K562 (cell line): ENCODE measurements at regions not wholly inside any gene's neighbourhood (a gene's known extent, or its start where the extent isn't known, plus 50 kb on each side); places are given as distances from the start of the nearest gene placed in this dataset.

Source experiments
- GTF2A2 ChIP-seq: IDR thresholded peaks from 2 replicates; pipeline ENCODE4 v1.6.1; 2016; ENCODE audit warnings: mild to moderate bottlenecking, missing genetic modification characterization, missing compliant biosample characterization
- POLR2A ChIP-seq: fragments of 450-650 bp; conservative IDR thresholded peaks from 2 replicates; pipeline ENCODE4 v1.6.1; 2016
- POLR2AphosphoS5 ChIP-seq: IDR thresholded peaks from 2 replicates; pipeline ENCODE4 v1.6.1; 2011; ENCODE audit warnings: mild to moderate bottlenecking, low read depth, low read length, moderate library complexity; ENCODE audit not compliant: control insufficient read depth, insufficient read depth
- TFE3 ChIP-seq: fragments of 450-650 bp; formaldehyde crosslinking; IDR thresholded peaks from 2 replicates; pipeline ENCODE4 v1.4.0; 2020; ENCODE audit warnings: mild to moderate bottlenecking, mixed read lengths
- U2AF1 ChIP-seq: fragments of 200-400 bp; formaldehyde crosslinking; optimal IDR thresholded peaks from 2 replicates; pipeline ENCODE3; 2017; ENCODE audit warnings: mild to moderate bottlenecking, low read depth, low read length, moderate library complexity
- ZKSCAN1 ChIP-seq: fragments of 150-350 bp; IDR thresholded peaks from 2 replicates; pipeline ENCODE4 v1.6.1; 2016; ENCODE audit warnings: low read depth, low read length
- ZNF274 ChIP-seq: IDR thresholded peaks from 2 replicates; pipeline ENCODE4 v1.6.1; 2011; ENCODE audit warnings: low read depth, mild to moderate bottlenecking, low read length, moderate library complexity, borderline replicate concordance
- ZZZ3 ChIP-seq: fragments of 450-650 bp; IDR thresholded peaks from 2 replicates; pipeline ENCODE4 v1.6.1; 2016; ENCODE audit warnings: antibody characterized with exemption, mild to moderate bottlenecking, moderate library complexity

GRCh38 chr4:97013711-97014110 lies 1129.6 kb downstream of the STPG2 start:
- no peak for TF ChIP-seq ZNF274
- no peak for TF ChIP-seq ZKSCAN1
- TF ChIP-seq ZZZ3, result no peak
- no peak for TF ChIP-seq POLR2AphosphoS5
- TF ChIP-seq POLR2A, result no peak
- no peak for TF ChIP-seq TFE3 (CRISPR knock-in tag)
- no peak for TF ChIP-seq GTF2A2 (tag)
- TF ChIP-seq U2AF1, result no peak
